Neutrophil (primary cell): ENCODE measurements at regions not wholly inside any gene's neighbourhood (a gene's known extent, or its start where the extent isn't known, plus 50 kb on each side); places are given as distances from the start of the nearest gene placed in this dataset.
A peak's percentile ranks its signal among the peaks of the same experiment; 100 is the strongest.

Source experiments
- H3K27ac ChIP-seq: fragments of 200-600 bp; sonication (generic); 2 replicates; pipeline ENCODE4 v1.5.1; 2016; ENCODE audit warnings: mild to moderate bottlenecking, moderate library complexity
- H3K27me3 ChIP-seq: fragments of 200-600 bp; sonication (generic); 2 replicates; pipeline ENCODE4 v1.6.0; 2016; ENCODE audit warnings: mild to moderate bottlenecking
- H3K36me3 ChIP-seq: fragments of 200-600 bp; sonication (generic); 2 replicates; pipeline ENCODE4 v1.5.1; 2017
- H3K4me1 ChIP-seq, 2 experiments: fragments of 200-600 bp in 1 of 2; sonication (generic) in 1 of 2; 1 replicate in 1 of 2; 2 replicates in 1 of 2; pipeline versions ENCODE4 v1.5.1 to v1.6.1; 2013 to 2016; ENCODE audit warnings: low read depth in 1 of 2, low read length in 1 of 2, mild to moderate bottlenecking in 1 of 2, moderate library complexity in 1 of 2; ENCODE audit not compliant: control insufficient read depth in 1 of 2, insufficient read depth in 1 of 2
- H3K4me3 ChIP-seq, 2 experiments: fragments of 200-600 bp in 1 of 2; sonication (generic) in 1 of 2; 1 replicate in 1 of 2; 2 replicates in 1 of 2; pipeline ENCODE4 v1.5.1; 2013 to 2016; ENCODE audit warnings: low read depth in 1 of 2, low read length in 1 of 2, mild to moderate bottlenecking in 1 of 2, moderate library complexity in 1 of 2
- H3K9me3 ChIP-seq: fragments of 200-600 bp; sonication (generic); 2 replicates; pipeline ENCODE4 v1.5.1; 2016
- CTCF ChIP-seq: fragments of 200-600 bp; sonication (generic); IDR thresholded peaks from 2 replicates; pipeline ENCODE4 v1.5.1; 2016; ENCODE audit warnings: antibody characterized with exemption

- no peak overlapping the region for H3K27ac ChIP-seq
- no peaks in the 10 kb centered on the region for H3K36me3 ChIP-seq
- H3K4me1 ChIP-seq: peaks cover 8% of the 10 kb centered on the region in 2 experiments
- no peaks in the 10 kb centered on the region for H3K27me3 ChIP-seq
- no peak overlapping the region for H3K4me3 ChIP-seq
- no peak for TF ChIP-seq CTCF
- no peaks in the 10 kb centered on the region for H3K9me3 ChIP-seq
Measured at GRCh38 chr7:13099154-13099795, 411.8 kb downstream of the ARL4A start.

DNA sequence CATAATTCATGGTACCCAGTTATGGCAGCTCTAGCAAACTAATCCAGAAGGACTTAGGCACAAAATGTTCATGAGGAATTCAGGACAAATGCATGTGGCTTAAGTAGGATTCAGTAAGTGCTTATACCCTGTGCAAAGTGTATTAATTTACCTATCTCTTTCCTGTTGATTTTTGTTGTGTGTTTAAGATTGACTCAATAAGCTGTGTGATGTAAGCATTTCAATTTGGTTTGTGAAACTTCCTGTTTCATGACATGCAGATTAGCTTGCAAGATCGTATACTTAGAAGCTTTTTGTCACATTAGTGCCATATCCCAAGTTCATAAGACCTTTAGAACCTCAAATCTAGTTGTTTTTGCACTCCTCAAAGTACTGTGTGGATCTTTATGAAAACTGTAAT, 416.7 kb downstream of the ARL4A start:
- H3K27ac ChIP-seq: peak overlapping the region; percentile 85
- no peak for TF ChIP-seq CTCF
- no peak overlapping the region for H3K4me3 ChIP-seq
- no peaks in the 10 kb centered on the region for H3K36me3 ChIP-seq
- H3K4me1 ChIP-seq: peaks cover 22 to 24% of the 10 kb centered on the region in 2 experiments
- H3K9me3 ChIP-seq: no peaks in the 10 kb centered on the region
- no peaks in the 10 kb centered on the region for H3K27me3 ChIP-seq

- Histone ChIP-seq H3K9me3 (no peaks in the 10 kb centered on the region), H3K36me3 (no peaks in the 10 kb centered on the region), H3K4me1 (peaks cover 22 to 24% of the 10 kb centered on the region in 2 experiments), H3K4me3 (no peak overlapping the region), H3K27me3 (no peaks in the 10 kb centered on the region), H3K27ac (peak overlapping the region; percentile 85)
- no peak for TF ChIP-seq CTCF
Measured at GRCh38 chr7:13105209-13105608, 417.8 kb downstream of the ARL4A start.

- Histone ChIP-seq H3K4me1 (peaks cover 22 to 24% of the 10 kb centered on the region in 2 experiments), H3K36me3 (no peaks in the 10 kb centered on the region), H3K4me3 (no peak overlapping the region), H3K27me3 (no peaks in the 10 kb centered on the region), H3K9me3 (no peaks in the 10 kb centered on the region), H3K27ac (peak overlapping the region; percentile 85)
- no peak for TF ChIP-seq CTCF
Measured at GRCh38 chr7:13106513-13106912, 419.1 kb downstream of the ARL4A start.

- Histone ChIP-seq H3K27me3 (no peaks in the 10 kb centered on the region), H3K36me3 (no peaks in the 10 kb centered on the region), H3K4me1 (peaks cover 22 to 24% of the 10 kb centered on the region in 2 experiments), H3K27ac (no peak overlapping the region), H3K4me3 (no peak overlapping the region), H3K9me3 (no peaks in the 10 kb centered on the region)
- TF ChIP-seq CTCF: no peak
Measured at GRCh38 chr7:13107291-13107690, 419.9 kb downstream of the ARL4A start.
